AG04450 (cell line): ENCODE measurements at regions not wholly inside any gene's neighbourhood (a gene's known extent, or its start where the extent isn't known, plus 50 kb on each side); places are given as distances from the start of the nearest gene placed in this dataset.
A peak's percentile ranks its signal among the peaks of the same experiment; 100 is the strongest.

Experiments used
- CTCF ChIA-PET: fragments of 300-600, 350-600 bp; formaldehyde crosslinking; extraction: SDS; loops from one replicate; lab custom pipeline; 2022; ENCODE audit warnings: antibody characterized with exemption, inconsistent platforms; lab: Charles Lee
- POLR2A ChIA-PET: fragments of 350-600 bp; formaldehyde crosslinking; extraction: SDS; loops from one replicate; lab custom pipeline; 2021; ENCODE audit warnings: antibody characterized with exemption, inconsistent platforms; lab: Yijun Ruan, JAX
- DNase-seq: peaks from one replicate; pipeline ENCODE4 v3.0.0-alpha.2; 2011; ENCODE audit warnings: low read depth, low spot score
- H3K27ac ChIP-seq: one replicate; pipeline ENCODE4 v1.5.1; 2012; ENCODE audit warnings: low read depth, low read length, control low read depth
- H3K27me3 ChIP-seq: one replicate; pipeline ENCODE4 v1.6.0; 2012; ENCODE audit warnings: low read length; ENCODE audit not compliant: control insufficient read depth, insufficient read depth
- H3K4me3 ChIP-seq: 2 replicates; pipeline ENCODE4 v1.5.1; 2011; ENCODE audit warnings: mild to moderate bottlenecking, low read depth, low read length, control low read depth
- H3K9me3 ChIP-seq: 2 replicates; pipeline ENCODE4 v1.5.1; 2012; ENCODE audit warnings: low read length; ENCODE audit not compliant: control insufficient read depth, insufficient read depth
- CTCF ChIP-seq: IDR thresholded peaks from 2 replicates; pipeline ENCODE4 v1.5.1; 2011; ENCODE audit warnings: low read depth, low read length, control low read depth, inconsistent platforms

GRCh38 chr4:46653842-46654241 lies 255.2 kb downstream of the COX7B2 start:
- ChIA-PET POLR2A (no interaction called here), CTCF (no interaction called here)
- TF ChIP-seq CTCF = no peak
- H3K9me3 ChIP-seq = no peaks in the 10 kb centered on the region
- H3K27me3 ChIP-seq = no peaks in the 10 kb centered on the region
- H3K27ac ChIP-seq = no peak overlapping the region
- H3K4me3 ChIP-seq = no peak overlapping the region
- no peak for DNase-seq

GRCh38 chr4:46649390-46649789 lies 259.5 kb upstream of the GABRA2 start:
- TF ChIP-seq CTCF = no peak
- Histone ChIP-seq H3K4me3 (no peak overlapping the region), H3K27ac (no peak overlapping the region), H3K9me3 (no peaks in the 10 kb centered on the region), H3K27me3 (no peaks in the 10 kb centered on the region)
- no peak for DNase-seq
- CTCF ChIA-PET = interaction anchor here (1.1 to 5.8 kb wide), 5 partner anchors 9 to 734 kb away, joined by 3 to 243 read pairs (median 8); no protein-coding TSS in a partner anchor
- POLR2A ChIA-PET = no interaction called here

GRCh38 chr4:46648088-46648744 lies 258.3 kb upstream of the GABRA2 start:
- H3K9me3 ChIP-seq = no peaks in the 10 kb centered on the region
- TF ChIP-seq CTCF = peak; percentile 80
- H3K27ac ChIP-seq = no peak overlapping the region
- ChIA-PET CTCF (interaction anchor here (0.6 to 5.8 kb wide), 25 partner anchors 10 to 1889 kb away, joined by 3 to 243 read pairs (median 4); no protein-coding TSS in a partner anchor), POLR2A (no interaction called here)
- DNase-seq = peak; percentile 20
- no peaks in the 10 kb centered on the region for H3K27me3 ChIP-seq
- no peak overlapping the region for H3K4me3 ChIP-seq

- DNase-seq = no peak
- Histone ChIP-seq H3K27me3 (no peaks in the 10 kb centered on the region), H3K9me3 (no peaks in the 10 kb centered on the region), H3K27ac (no peak overlapping the region), H3K4me3 (no peak overlapping the region)
- POLR2A ChIA-PET = no interaction called here
- TF ChIP-seq CTCF = no peak
- CTCF ChIA-PET = interaction anchor here (5.8 kb wide), 1 partner anchor 317 kb away, joined by 243 read pairs; no protein-coding TSS in a partner anchor
Observed at GRCh38 chr4:46645126-46645525, 255.2 kb upstream of the GABRA2 start.
